HEK293 (cell line): ENCODE measurements at regions not wholly inside any gene's neighbourhood (a gene's known extent, or its start where the extent isn't known, plus 50 kb on each side); places are given as distances from the start of the nearest gene placed in this dataset.
A peak's percentile ranks its signal among the peaks of the same experiment; 100 is the strongest.

ENCODE experiments used
- CTCF ChIA-PET: fragments of 350-600 bp; formaldehyde crosslinking; extraction: SDS; loops from one replicate; lab custom pipeline; 2021; ENCODE audit warnings: antibody characterized with exemption; lab: Yijun Ruan, JAX
- POLR2A ChIA-PET: fragments of 300-600 bp; formaldehyde crosslinking; extraction: SDS; loops from one replicate; lab custom pipeline; 2020; ENCODE audit warnings: antibody characterized with exemption, inconsistent platforms; lab: Yijun Ruan, JAX
- H3K27ac ChIP-seq: fragments of 200-500 bp; sonication (Bioruptor generic); 2 replicates; pipeline ENCODE4 v1.5.1; 2014; ENCODE audit warnings: low read depth, low read length, control low read depth, inconsistent platforms; ENCODE audit errors: extremely low read depth
- H3K36me3 ChIP-seq, 2 experiments: fragments of 200-500 bp in 1 of 2; sonication (Bioruptor generic) in 1 of 2; 1 replicate in 1 of 2; 2 replicates in 1 of 2; pipeline ENCODE4 v1.5.1; 2014 to 2017; ENCODE audit warnings: inconsistent platforms in 2 of 2, low read length in 2 of 2; ENCODE audit not compliant: control insufficient read depth in 2 of 2, insufficient read depth in 1 of 2
- H3K4me1 ChIP-seq: fragments of 200-500 bp; sonication (Bioruptor generic); 2 replicates; pipeline ENCODE4 v1.5.1; 2014; ENCODE audit warnings: mild to moderate bottlenecking, low read length, inconsistent platforms; ENCODE audit not compliant: control insufficient read depth, insufficient read depth
- H3K4me3 ChIP-seq: 2 replicates; pipeline ENCODE4 v1.5.1; 2011; ENCODE audit warnings: low read depth, mild to moderate bottlenecking, control low read depth, low read length, moderate library complexity
- H3K9me3 ChIP-seq: fragments of 200-500 bp; sonication (Bioruptor generic); 2 replicates; pipeline ENCODE4 v1.5.1; 2014; ENCODE audit warnings: low read depth, low read length, inconsistent platforms; ENCODE audit not compliant: control insufficient read depth, insufficient read depth
- FEZF1 ChIP-seq: fragments of 450-650 bp; formaldehyde crosslinking; IDR thresholded peaks from 2 replicates; pipeline ENCODE4 v1.5.1; 2016; ENCODE audit warnings: missing biosample characterization, missing genetic modification characterization
- GLI4 ChIP-seq: fragments of 450-650 bp; formaldehyde crosslinking; IDR thresholded peaks from 2 replicates; pipeline ENCODE4 v1.5.1; 2016; ENCODE audit warnings: missing biosample characterization, missing genetic modification characterization
- MEIS1 ChIP-seq: sonication (generic); formaldehyde crosslinking; IDR thresholded peaks from 2 replicates; pipeline ENCODE4 v1.8.1; 2022; ENCODE audit warnings: missing genetic modification reagents, mild to moderate bottlenecking, borderline replicate concordance
- PRDM4 ChIP-seq: fragments of 450-650 bp; formaldehyde crosslinking; IDR thresholded peaks from 2 replicates; pipeline ENCODE4 v1.5.1; 2017; ENCODE audit warnings: missing biosample characterization, missing genetic modification characterization
- ZBTB17 ChIP-seq: fragments of 450-650 bp; formaldehyde crosslinking; IDR thresholded peaks from 2 replicates; pipeline ENCODE4 v1.5.1; 2016; ENCODE audit warnings: missing biosample characterization, missing genetic modification characterization
- ZIC2 ChIP-seq: fragments of 450-650 bp; formaldehyde crosslinking; IDR thresholded peaks from 2 replicates; pipeline ENCODE4 v1.5.1; 2016; ENCODE audit warnings: missing biosample characterization, missing genetic modification characterization
- ZNF133 ChIP-seq: fragments of 450-650 bp; formaldehyde crosslinking; IDR thresholded peaks from 2 replicates; pipeline ENCODE4 v1.5.1; 2016; ENCODE audit warnings: missing biosample characterization, missing genetic modification characterization
- ZNF211 ChIP-seq: fragments of 450-650 bp; formaldehyde crosslinking; IDR thresholded peaks from 2 replicates; pipeline ENCODE4 v1.5.1; 2016; ENCODE audit warnings: low read depth, missing biosample characterization, missing genetic modification characterization
- ZNF274 ChIP-seq, 2 experiments: fragments of 200-500 bp in 1 of 2; fragments of 450-650 bp in 1 of 2; sonication (Bioruptor generic) in 1 of 2; formaldehyde crosslinking in 1 of 2; IDR thresholded peaks; 2 replicates each; pipeline versions ENCODE4 v1.5.1 to v1.6.1; 2014 to 2016; ENCODE audit warnings: borderline replicate concordance in 1 of 2, inconsistent platforms in 1 of 2, low read length in 1 of 2, missing biosample characterization in 1 of 2, missing genetic modification characterization in 1 of 2
- ZNF280D ChIP-seq: fragments of 450-650 bp; formaldehyde crosslinking; IDR thresholded peaks from 2 replicates; pipeline ENCODE4 v1.5.1; 2016; ENCODE audit warnings: missing biosample characterization, missing genetic modification characterization
- ZNF510 ChIP-seq: fragments of 450-650 bp; formaldehyde crosslinking; IDR thresholded peaks from 2 replicates; pipeline ENCODE4 v1.5.1; 2018; ENCODE audit warnings: mild to moderate bottlenecking, missing genetic modification characterization, missing biosample characterization; ENCODE audit not compliant: insufficient replicate concordance
- ZNF530 ChIP-seq: fragments of 450-650 bp; formaldehyde crosslinking; IDR thresholded peaks from 2 replicates; pipeline ENCODE4 v1.5.1; 2016; ENCODE audit warnings: low read depth, missing biosample characterization, missing genetic modification characterization
- ZNF548 ChIP-seq: fragments of 450-650 bp; formaldehyde crosslinking; IDR thresholded peaks from 2 replicates; pipeline ENCODE4 v1.5.1; 2016; ENCODE audit warnings: missing biosample characterization, missing genetic modification characterization
- ZNF658 ChIP-seq: fragments of 450-650 bp; formaldehyde crosslinking; IDR thresholded peaks from 2 replicates; pipeline ENCODE4; 2016; ENCODE audit warnings: missing biosample characterization, missing genetic modification characterization
- ZNF692 ChIP-seq: fragments of 450-650 bp; formaldehyde crosslinking; IDR thresholded peaks from 2 replicates; pipeline ENCODE4 v1.5.1; 2016; ENCODE audit warnings: missing biosample characterization, missing genetic modification characterization
- ZNF791 ChIP-seq: fragments of 450-650 bp; formaldehyde crosslinking; IDR thresholded peaks from 2 replicates; pipeline ENCODE4 v1.5.1; 2016; ENCODE audit warnings: missing biosample characterization, missing genetic modification characterization
- ZNF792 ChIP-seq: fragments of 450-650 bp; formaldehyde crosslinking; IDR thresholded peaks from 2 replicates; pipeline ENCODE4 v1.5.1; 2016; ENCODE audit warnings: missing biosample characterization, missing genetic modification characterization
- TF ChIP-seq, protein P1 (sequence below): fragments of 450-650 bp; formaldehyde crosslinking; IDR thresholded peaks from 2 replicates; pipeline ENCODE4 v1.5.1; 2017; ENCODE audit warnings: missing biosample characterization, mild to moderate bottlenecking, missing genetic modification characterization, moderate library complexity
- TF ChIP-seq, protein P2 (sequence below): fragments of 450-650 bp; formaldehyde crosslinking; IDR thresholded peaks from 2 replicates; pipeline ENCODE4 v1.5.1; 2016; ENCODE audit warnings: missing biosample characterization, missing genetic modification characterization

DNA sequence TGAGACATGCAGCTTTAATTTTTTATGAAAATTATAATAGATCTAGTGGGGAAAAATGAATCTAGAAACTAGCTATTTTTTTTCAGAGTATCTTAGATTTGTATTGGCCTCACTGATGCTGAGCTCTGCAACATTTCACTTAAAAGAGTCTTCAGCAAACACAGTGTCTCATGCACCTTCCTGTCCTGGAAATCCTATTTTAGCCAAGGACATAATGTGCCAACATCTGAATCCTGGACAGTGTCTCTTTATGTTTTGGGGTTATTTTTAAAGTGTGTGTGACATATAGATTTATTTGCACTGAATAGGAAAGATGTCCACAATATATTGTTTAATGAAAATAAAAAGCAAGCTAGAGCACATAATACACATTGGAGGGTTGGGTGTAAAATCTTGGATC, 199.1 kb upstream of the FMN2 start:
- POLR2A ChIA-PET, result no interaction called here
- H3K27ac ChIP-seq, result no peak overlapping the region
- H3K4me1 ChIP-seq, result peaks cover 4% of the 10 kb centered on the region
- CTCF ChIA-PET, result interaction anchor here (1.1 kb wide), 1 partner anchor 584 kb away, joined by 5 read pairs; no protein-coding TSS in a partner anchor
- TF ChIP-seq ZNF548 (tag by site-specific recombination) (no peak), ZNF791 (tag by site-specific recombination) (no peak), ZNF792 (tag by site-specific recombination) (no peak), ZNF274 (IDR thresholded peaks at IDR 0.05; ENCODE audit: low read length) (no peak), ZNF274 (tag by site-specific recombination; IDR thresholded peaks at IDR 0.05; ENCODE audit: borderline replicate concordance) (no peak), ZNF211 (no peak), ZNF530 (tag by site-specific recombination) (no peak), FEZF1 (tag by site-specific recombination) (no peak)
- TF ChIP-seq, protein P1, sequence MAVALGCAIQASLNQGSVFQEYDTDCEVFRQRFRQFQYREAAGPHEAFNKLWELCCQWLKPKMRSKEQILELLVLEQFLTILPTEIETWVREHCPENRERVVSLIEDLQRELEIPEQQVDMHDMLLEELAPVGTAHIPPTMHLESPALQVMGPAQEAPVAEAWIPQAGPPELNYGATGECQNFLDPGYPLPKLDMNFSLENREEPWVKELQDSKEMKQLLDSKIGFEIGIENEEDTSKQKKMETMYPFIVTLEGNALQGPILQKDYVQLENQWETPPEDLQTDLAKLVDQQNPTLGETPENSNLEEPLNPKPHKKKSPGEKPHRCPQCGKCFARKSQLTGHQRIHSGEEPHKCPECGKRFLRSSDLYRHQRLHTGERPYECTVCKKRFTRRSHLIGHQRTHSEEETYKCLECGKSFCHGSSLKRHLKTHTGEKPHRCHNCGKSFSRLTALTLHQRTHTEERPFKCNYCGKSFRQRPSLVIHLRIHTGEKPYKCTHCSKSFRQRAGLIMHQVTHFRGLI (tag by site-specific recombination), result no peak
- H3K4me3 ChIP-seq, result no peak overlapping the region
- H3K36me3 ChIP-seq, result peaks cover 0 to 4% of the 10 kb centered on the region in 2 experiments; a peak in 1 of 3 replicates
- no peaks in the 10 kb centered on the region for H3K9me3 ChIP-seq

DNA sequence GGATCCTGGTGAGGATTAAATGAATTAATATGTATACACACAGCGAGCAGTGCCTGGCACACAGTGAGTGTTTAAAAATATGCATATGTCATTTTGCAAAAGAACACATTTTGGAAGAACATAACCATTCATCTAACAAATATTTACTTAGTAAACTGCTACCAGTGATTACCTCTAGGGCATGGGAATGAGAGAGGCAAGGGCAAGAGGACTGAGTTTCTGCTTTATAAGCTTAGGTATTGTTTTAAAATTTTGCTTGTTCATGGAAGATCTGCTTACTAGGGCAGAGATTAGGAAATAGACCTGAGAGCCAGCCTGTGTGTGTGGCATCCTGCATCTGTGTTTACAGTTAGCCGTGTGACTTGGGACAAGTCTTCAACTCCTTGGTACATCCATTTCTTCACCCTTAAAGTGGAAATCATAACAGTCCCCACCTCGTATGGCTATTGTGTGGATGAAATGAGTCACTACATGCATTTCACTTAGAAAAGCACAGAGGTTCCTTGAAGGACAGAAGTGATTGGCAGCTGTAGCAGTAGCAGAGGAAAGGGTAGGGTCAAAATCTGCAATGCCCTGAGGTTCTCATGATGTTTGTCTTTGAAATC, 198.5 kb upstream of the FMN2 start:
- POLR2A ChIA-PET, result no interaction called here
- CTCF ChIA-PET, result interaction anchor here (0.5 to 1.1 kb wide), 3 partner anchors 585 to 936 kb away, joined by 3 to 5 read pairs (median 4); no protein-coding TSS in a partner anchor
- H3K4me1 ChIP-seq, result peaks cover 8% of the 10 kb centered on the region
- H3K4me3 ChIP-seq, result no peak overlapping the region
- TF ChIP-seq ZNF133 (tag by site-specific recombination) (no peak), ZNF692 (0 out of 2 replicates have a peak, but pooled peaks have one; percentile 26)
- H3K9me3 ChIP-seq, result no peaks in the 10 kb centered on the region
- no peak overlapping the region for H3K27ac ChIP-seq
- H3K36me3 ChIP-seq, result peaks cover 0 to 4% of the 10 kb centered on the region in 2 experiments; a peak in 1 of 3 replicates

- Histone ChIP-seq H3K9me3 (no peaks in the 10 kb centered on the region), H3K4me3 (no peak overlapping the region), H3K4me1 (peaks cover 8% of the 10 kb centered on the region), H3K27ac (no peak overlapping the region), H3K36me3 (peaks cover 0 to 4% of the 10 kb centered on the region in 2 experiments; a peak in 1 of 3 replicates)
- ChIA-PET CTCF (interaction anchor here (0.6 to 1.1 kb wide), 3 partner anchors 11 to 92 kb away, joined by 4 read pairs; no protein-coding TSS in a partner anchor), POLR2A (no interaction called here)
- TF ChIP-seq ZBTB17 (tag by site-specific recombination) (no peak), ZNF280D (tag by site-specific recombination) (no peak), PRDM4 (tag by site-specific recombination) (no peak), MEIS1 (CRISPR knock-in tag) (no peak), GLI4 (tag by site-specific recombination) (no peak), ZNF510 (no peak), ZNF658 (no peak), ZIC2 (no peak), ZNF530 (tag by site-specific recombination) (no peak), ZNF791 (tag by site-specific recombination) (no peak)
- TF ChIP-seq, protein P2, sequence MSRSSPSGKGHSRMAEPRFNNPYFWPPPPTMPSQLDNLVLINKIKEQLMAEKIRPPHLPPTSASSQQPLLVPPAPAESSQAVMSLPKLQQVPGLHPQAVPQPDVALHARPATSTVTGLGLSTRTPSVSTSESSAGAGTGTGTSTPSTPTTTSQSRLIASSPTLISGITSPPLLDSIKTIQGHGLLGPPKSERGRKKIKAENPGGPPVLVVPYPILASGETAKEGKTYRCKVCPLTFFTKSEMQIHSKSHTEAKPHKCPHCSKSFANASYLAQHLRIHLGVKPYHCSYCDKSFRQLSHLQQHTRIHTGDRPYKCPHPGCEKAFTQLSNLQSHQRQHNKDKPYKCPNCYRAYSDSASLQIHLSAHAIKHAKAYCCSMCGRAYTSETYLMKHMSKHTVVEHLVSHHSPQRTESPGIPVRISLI (tag by site-specific recombination), result no peak
Observed at GRCh38 chr1:239896569-239896968, 195.1 kb upstream of the FMN2 start.
